HEK293T (cell line): ENCODE measurements at regions not wholly inside any gene's neighbourhood (a gene's known extent, or its start where the extent isn't known, plus 50 kb on each side); places are given as distances from the start of the nearest gene placed in this dataset.

Source experiments
- ARNT ChIP-seq: fragments of 450-650 bp; IDR thresholded peaks from 2 replicates; pipeline ENCODE4 v1.6.1; 2017; ENCODE audit warnings: mild to moderate bottlenecking
- FOXA1 ChIP-seq: fragments of 450-650 bp; IDR thresholded peaks from 2 replicates; pipeline ENCODE4 v1.6.1; 2016; ENCODE audit warnings: mild to moderate bottlenecking
- FOXM1 ChIP-seq: fragments of 450-650 bp; IDR thresholded peaks from 2 replicates; pipeline ENCODE4 v1.6.1; 2017; ENCODE audit warnings: mild to moderate bottlenecking, borderline replicate concordance
- HDGF ChIP-seq: fragments of 450-650 bp; IDR thresholded peaks from 2 replicates; pipeline ENCODE4 v1.6.1; 2017; ENCODE audit warnings: antibody characterized with exemption, borderline replicate concordance
- LEF1 ChIP-seq: fragments of 450-650 bp; IDR thresholded peaks from 2 replicates; pipeline ENCODE4 v1.6.1; 2017; ENCODE audit warnings: mild to moderate bottlenecking, borderline replicate concordance
- NFRKB ChIP-seq: fragments of 450-650 bp; IDR thresholded peaks from 2 replicates; pipeline ENCODE4 v1.6.1; 2016; ENCODE audit warnings: mild to moderate bottlenecking, moderate library complexity
- SP1 ChIP-seq: fragments of 450-650 bp; IDR thresholded peaks from 2 replicates; pipeline ENCODE4 v1.6.1; 2017
- TARDBP ChIP-seq: fragments of 450-650 bp; IDR thresholded peaks from 2 replicates; pipeline ENCODE4 v1.6.1; 2016
- ZNF384 ChIP-seq: fragments of 450-650 bp; IDR thresholded peaks from 2 replicates; pipeline ENCODE4 v1.6.1; 2016
- TF ChIP-seq, protein P1 (sequence below): fragments of 450-650 bp; IDR thresholded peaks from 2 replicates; pipeline ENCODE4 v1.6.1; 2016

DNA sequence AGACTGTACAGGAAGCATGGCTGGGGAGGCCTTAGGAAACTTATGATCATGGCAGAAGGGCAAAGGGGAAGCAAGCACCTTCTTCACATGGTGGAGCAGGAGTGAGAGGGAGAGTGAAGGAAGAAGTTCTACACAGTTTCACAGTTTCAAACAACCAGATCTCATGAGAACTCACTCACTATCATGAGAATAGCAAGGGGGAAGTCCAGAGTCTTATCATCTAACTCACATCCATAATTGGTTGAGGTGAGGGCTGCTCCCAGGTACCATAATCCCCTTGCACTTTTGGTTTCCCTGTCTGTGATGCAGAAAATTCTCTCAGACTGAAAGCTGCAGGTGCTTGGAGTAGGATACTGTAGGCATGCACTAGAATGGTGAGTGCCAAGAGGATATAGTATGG, 233.8 kb upstream of the CPEB2 start:
- TF ChIP-seq SP1 (no peak), FOXA1 (no peak), TARDBP (no peak), NFRKB (no peak), HDGF (no peak), ZNF384 (no peak), LEF1 (no peak), FOXM1 (no peak), ARNT (no peak)
- TF ChIP-seq, protein P1, sequence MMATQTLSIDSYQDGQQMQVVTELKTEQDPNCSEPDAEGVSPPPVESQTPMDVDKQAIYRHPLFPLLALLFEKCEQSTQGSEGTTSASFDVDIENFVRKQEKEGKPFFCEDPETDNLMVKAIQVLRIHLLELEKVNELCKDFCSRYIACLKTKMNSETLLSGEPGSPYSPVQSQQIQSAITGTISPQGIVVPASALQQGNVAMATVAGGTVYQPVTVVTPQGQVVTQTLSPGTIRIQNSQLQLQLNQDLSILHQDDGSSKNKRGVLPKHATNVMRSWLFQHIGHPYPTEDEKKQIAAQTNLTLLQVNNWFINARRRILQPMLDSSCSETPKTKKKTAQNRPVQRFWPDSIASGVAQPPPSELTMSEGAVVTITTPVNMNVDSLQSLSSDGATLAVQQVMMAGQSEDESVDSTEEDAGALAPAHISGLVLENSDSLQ: no peak
